GM18502 (cell line): ENCODE measurements at regions not wholly inside any gene's neighbourhood (a gene's known extent, or its start where the extent isn't known, plus 50 kb on each side); places are given as distances from the start of the nearest gene placed in this dataset.
"Not testable (repeated sequence)": the region's sequence is repeated elsewhere in the genome, so short reads cannot be mapped to it uniquely, and the experiment has no call there.

Experiments used
- ATAC-seq: cut with Tn5 transposase; IDR thresholded peaks from one replicate; pipeline ENCODE4 v1.9.1; 2021; ENCODE audit warnings: mild to moderate bottlenecking; ENCODE audit not compliant: unreplicated experiment, poor library complexity

DNA sequence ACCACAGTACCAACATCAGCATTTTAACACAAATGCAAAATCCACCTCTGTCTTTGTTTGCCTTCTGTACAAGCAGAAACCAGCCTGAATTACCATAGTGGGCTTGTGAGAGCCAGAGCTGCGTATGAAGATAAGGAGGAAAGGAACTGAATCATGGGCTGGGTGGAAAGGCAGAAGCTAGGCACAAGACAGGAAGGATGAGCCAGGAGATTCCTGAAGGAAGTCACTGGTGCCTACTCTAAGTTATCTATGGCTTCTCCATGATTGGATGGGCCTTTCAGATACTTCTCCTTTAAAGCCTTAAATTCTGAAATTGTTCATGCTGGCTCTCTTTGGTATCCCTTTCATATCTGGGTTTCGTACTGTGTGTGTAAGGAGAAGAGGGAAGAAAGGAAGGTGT is 140.6 kb downstream of the LCA5 start:
- no peak for ATAC-seq

DNA sequence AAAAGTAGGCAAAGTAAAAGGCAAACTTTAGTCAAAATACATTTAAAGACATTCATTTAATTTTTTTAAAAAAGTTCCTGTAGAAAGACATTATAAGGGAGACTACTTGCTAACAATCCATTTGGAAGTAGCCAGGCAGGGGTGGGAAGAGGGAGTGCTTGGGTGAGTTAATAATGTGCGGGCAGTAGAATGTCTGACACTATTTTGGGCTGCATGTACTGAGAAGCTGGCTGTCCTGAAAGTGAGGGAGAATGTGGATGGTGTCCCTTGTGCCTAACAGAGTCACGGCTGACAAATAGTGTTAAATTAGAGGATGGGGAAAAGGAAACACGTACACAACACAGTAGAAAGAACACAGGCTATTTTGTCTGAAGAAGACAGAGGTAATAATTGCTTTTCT is 142.5 kb downstream of the LCA5 start:
- no peak for ATAC-seq

DNA sequence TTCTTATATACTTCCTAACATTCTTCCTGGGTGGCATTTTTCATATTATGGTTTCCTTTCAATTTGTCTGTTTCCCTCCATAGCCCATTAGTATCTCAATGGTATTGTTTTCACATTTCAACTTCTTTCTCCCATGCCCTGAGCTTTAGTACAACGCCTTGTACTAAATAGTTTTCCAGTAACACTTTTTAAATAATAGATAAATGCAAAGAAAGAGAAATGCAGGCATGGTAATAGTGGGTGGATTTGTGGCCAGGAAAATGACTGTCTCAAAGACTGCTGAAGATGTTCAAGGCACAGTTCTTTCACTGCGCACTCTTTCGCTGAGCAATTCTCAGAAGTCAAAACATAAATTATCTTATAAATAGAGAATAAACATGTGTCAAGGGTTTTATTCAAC is 145.1 kb downstream of the LCA5 start:
- no peak for ATAC-seq

DNA sequence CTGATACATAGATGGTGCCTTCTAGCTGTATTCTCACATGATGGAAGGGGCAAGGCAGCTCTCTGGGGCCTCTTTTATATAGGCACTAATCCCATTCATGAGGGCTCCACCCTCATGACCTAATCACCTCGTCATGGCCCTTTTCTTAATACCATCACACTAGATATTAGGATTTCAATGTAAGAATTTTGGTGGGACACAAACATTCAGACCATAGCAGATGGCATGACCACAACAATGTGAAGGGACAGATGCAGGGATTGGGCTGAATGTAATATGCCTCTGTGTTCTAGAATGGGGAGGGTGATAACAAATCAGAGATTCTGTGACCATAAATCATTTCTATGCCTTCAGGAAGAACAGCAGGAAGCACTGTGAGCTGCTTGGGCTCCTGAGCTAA is 145.8 kb downstream of the LCA5 start:
- ATAC-seq: no peak

DNA sequence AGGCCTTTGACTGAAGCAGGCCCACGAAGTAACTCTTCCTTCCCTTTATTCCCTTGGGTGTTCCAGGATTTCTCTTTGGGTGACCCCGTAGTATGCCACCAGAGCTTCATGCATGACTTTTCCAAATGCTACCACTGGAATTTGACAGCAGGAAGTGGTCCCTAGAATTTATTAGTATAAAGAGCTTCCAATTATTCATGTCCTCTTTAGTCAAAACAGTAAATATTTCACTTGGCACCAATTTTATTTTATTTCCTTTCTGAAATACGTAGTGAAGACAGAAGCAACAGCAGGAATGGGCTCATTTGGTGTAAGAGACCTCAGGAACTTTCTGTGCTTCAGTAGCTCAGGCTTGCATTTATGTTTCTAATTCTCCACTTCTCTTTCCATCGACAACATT is 151.3 kb downstream of the LCA5 start:
- ATAC-seq: no peak

DNA sequence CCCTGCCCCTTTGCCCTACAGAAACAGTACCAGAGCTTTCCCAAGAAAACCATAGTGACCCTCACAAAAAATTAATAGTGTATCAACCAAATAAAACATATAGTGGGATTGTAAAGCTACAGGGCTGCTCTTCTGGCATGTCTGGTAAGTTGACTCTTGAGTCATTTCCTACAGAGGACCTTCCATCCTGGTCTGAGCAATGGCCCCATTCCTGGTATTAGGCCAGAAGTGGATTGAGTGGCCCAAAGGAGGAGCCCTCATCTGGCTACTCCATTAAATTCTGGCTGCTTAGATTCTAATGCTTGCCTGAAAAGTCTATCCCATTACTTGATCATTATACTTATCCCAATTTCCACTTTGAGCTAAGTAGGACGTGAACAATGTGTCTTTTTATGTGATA is 150.9 kb upstream of the HMGN3 start:
- no peak for ATAC-seq

DNA sequence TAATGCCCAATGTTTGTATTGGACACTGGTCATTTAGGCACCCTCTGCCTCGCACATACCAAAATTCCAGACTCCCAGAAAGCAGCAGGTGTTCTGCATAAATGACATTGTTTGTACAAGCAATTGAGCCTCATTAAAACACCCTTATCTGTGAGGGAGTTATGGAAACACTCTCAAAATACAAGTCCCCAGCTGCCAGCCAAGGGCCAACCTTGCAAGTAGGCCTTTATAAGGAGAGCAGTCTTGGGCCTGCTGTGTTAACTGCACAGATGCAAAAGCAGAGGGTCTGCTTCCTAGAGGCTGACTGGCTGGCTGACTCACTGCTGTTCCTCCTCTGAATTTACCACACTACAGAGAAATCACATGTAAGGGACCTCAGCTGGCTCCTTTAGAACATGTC is 150.4 kb upstream of the HMGN3 start:
- ATAC-seq: no peak

DNA sequence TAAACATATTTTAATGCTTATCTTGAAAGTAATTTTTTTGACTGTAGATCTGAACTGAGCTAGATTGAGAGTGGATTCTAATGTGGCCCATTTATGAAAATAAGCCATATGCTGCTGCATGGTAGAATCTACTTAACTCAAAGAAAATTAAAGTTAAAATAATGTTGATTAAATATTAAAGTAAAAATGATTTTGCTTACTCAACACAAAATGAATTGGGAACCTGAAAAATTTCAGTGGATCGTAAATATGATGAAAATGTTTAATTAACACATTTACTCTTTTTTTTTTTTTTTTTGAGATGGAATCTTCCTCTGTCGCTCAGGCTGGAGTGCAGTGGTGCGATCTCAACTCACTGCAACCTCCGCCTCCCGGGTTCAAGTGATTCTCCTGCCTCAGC is 144.5 kb upstream of the HMGN3 start:
- ATAC-seq: no peak

DNA sequence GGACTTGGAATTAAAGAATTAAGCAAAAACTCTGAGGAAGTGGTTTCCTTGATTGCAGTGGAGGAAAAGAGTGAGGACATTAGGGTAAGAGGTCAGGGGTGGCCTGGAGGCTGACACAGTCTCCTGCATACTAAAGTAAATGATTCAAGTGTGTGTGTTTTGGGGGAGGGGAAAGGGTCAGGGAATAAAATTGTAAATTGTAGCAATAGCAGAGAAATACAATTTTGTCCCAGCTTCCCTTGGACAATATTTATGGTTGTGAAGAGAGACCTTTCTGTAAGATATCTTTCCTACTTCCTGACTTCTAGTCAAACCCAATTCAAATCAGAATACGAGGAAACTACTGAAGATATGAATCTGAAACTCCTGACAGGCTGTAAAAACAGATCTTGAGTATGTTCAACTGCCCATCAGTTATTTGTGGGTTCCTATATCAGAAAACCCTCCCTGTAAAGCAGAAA is 143.4 kb upstream of the HMGN3 start:
- peak; percentile 65 for ATAC-seq

DNA sequence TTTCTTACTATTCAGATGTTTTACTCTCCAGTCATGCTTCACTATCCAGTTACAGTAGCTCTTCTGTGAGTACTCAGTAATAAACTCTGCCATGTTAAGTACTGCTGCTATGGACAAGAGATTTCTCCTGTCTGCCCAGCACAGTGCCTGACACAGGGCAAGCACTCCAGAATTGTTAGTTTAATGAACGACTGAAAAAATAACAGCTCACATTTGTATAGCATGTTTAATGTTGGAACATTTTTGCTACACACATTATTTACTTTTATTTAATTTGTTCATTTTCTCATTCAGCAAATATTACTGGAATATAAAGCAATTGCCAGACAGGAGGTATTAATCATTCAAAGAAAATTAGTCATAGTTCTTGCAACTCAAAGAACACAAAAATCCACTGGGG is 142.6 kb upstream of the HMGN3 start:
- no peak for ATAC-seq

DNA sequence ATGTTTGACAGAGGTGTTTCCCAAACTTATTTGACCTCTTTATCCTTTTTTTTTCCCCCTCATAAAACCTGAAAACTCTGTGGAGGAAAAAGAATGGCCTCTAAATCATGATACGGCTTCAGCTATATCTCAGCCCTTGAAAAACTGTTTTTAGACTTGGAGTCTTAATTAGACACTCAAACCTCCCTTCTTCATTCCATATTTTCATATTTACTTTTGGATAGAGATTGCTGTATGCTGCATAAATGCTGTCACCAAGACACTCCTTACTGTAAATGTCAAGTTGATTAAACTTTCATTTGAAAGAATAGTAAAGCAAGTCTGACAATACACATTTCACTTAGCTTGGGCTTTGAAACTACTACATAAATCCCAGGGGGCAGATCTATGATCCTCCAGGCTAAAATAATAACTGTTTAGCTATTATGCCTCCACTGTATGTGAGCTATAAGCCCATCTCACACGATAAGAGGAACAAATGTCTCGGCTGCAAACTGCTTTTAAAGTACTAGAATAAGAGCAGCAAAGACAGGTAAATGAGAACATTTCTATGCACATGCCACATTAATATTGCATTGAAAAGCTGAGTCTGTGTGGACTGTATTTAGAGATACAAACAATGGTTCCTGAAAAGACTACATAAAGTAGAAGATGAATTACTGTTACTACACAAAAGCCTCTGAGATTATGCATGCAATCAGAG is 141.3 kb upstream of the HMGN3 start:
- ATAC-seq: no peak

DNA sequence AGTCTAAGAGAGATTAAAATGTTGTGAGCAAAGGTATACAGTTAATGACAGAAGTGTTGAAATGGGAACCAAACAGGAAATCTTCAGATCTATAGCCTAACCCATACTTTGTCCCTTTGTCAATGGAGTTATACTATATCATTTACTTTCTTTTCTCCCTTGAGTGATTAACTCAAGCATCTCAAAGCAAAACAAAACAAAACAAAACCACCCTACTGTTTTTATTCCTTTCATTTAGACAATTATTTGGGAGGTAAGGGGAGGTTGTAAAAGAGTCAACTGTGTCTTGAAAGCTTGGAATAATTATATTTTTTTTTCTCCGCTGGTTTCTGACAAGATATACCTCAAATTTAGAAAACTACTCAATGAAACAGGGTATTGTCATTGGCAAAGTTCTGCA is 139.8 kb upstream of the HMGN3 start:
- ATAC-seq: no peak

DNA sequence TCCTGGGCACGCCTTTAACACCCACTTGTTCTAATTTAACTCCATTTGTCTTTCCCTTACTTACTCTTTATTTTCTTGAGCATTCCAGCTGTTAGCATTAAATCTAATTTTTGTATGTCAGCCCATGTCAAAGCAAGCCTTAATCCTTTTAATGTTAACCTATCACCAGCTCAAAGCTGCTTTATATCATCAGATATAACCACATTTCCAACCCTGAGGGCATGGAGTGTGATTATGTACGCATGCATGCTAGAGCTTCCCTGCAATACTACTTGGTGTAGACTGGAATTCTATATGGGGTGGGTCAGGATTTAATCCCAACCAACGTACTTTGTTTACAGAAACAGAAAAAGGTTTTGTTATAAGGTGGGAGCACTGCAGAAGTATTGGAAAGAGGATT is 139.4 kb upstream of the HMGN3 start:
- no peak for ATAC-seq

DNA sequence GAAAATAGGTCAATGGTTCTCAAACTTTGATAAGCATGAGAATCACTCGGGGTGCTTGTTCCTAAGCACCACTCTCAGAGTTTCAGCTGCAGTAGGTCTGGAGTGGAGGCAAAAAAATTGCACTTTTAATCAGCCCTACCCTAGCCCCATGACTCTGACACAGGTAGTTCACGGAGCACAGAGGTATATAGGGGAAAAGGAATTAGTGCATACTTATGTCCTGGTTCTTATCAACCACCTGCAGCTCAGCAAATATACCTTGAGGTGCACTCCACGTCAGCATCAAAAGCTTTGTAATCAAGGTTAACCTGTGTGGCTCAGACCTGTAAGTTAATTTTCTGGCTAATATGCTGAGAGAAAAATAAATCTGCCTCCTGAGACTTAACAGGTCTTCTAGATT is 138.8 kb upstream of the HMGN3 start:
- no peak for ATAC-seq

DNA sequence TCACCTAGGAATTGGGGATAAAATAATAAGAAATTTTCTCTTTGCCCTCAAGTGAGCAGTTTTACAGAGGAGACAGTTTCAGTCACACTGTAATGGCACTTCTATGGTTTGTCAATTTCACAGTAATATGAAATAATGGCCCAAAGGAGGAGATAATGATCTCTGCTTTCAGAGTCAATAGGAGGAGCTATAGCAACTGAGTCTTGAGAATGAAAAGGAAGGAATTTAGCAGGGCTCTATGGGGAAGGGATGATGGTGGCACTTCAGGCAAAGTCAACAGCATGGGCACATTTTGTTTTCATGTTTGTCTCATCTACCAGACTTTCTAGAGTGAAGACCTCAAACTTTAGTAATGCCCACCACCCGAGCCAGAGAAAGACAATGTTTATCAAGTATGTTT is 138.3 kb upstream of the HMGN3 start:
- ATAC-seq: no peak

DNA sequence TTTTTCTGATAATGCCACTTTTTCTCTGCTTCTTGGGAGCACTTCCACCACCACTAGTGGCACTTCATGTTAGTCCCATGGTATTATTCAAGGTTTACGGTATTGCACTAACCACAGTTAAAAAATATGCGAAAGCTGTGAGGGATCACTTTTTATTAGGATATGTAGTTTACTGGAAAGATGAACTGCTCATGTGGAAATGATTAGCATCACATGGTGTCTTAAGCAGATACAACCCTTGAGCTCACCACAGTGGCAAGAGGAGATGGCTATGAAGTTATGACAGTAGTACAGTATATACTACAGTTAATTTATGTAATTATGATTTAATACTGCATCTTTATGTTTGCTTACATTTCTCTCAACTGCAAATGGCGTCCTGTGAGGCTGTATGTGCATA is 134.5 kb upstream of the HMGN3 start:
- no peak for ATAC-seq

DNA sequence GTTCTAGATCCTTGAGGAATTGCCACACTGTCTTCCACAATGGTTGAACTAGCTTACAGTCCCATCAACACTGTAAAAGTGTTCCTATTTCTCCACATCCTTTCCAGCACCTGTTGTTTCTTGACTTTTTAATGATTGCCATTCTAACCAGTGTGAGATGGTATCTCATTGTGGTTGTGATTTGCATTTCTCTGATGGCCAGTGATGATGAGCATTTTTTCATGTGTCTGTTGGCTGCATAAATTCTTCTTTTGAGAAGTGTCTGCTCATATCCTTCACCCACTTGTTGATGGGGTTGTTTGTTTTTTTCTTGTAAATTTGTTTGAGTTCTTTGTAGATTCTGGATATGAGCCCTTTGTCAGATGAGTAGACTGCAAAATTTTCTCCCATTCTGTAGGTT is 129.0 kb upstream of the HMGN3 start:
- not testable (repeated sequence) for ATAC-seq

DNA sequence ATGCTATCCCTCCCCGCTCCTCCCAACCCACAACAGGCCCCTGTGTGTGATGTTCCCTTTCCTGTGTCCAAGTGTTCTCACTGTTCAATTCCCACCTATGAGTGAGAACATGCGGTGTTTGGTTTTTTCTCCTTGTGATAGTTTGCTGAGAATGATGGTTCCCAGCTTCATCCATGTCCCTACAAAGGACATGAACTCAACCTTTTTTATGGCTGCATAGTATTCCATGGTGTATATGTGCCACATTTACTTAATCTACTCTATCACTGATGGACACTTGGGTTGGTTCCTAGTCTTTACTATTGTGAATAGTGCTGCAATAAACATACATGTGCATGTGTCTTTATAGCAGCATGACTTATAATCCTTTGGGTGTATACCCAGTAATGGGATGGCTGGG is 126.6 kb upstream of the HMGN3 start:
- not testable (repeated sequence) for ATAC-seq

DNA sequence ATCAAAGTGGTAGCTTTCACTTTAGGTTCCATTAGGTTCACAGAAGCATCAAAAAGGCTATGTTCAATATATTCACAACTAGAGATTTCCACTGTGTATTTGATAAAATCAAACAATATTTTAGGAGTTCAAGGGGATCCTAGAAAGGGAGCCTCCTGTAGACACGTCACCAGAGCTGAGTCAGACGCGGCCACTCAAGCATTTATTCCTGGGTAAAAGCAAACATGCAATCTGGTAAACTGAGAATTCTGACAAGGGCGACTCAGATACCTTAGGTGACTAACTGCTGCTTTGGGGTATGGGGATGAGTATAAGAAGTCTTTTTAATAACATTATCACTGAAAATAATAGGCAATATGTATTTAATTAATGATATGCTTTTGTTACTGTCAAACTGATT is 118.7 kb upstream of the HMGN3 start:
- ATAC-seq: no peak

DNA sequence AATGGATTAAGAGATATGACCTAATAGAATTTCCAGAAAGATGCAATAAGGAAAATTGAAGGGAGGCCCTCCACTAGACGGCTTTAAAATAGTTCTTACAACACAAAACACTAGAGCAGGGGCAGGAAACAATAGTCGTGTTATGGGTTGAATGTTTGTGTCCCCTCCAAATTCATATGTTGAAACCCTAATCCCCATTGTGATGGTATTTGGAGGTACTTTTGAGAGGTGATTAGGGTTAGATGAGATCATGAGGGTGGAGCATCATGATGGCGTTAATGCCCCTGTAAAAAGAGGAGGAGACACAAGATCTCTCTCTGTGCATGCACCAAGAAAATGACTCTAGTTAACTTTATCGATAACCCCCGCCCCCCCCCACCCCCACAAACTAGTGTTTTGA is 104.0 kb upstream of the HMGN3 start:
- ATAC-seq: no peak

DNA sequence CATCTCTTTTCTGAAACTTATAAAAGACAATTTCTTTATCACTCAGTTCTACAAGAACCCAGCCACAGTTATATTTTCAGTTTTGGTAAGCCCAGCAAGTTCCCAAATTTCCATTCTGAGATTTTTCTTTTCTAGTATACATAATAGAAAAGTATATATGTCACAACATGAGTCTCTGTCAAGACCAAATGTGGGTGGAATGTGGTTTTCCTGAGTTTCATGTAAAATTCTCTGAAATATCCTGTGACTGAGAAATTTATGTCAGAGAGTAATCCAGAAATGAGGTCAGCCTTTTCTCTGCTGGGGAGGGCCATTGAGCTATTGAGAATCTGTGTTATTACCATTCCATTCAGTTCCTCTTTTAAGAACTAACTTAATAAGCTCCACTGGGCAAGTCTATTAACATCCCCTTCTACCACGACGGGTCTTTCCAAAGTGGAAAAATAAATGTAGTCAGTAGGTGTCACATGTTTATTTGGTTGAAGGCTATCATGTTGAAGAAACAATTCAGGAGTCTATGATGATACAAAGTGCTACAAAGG is 100.7 kb upstream of the HMGN3 start:
- ATAC-seq: peak; percentile 96

DNA sequence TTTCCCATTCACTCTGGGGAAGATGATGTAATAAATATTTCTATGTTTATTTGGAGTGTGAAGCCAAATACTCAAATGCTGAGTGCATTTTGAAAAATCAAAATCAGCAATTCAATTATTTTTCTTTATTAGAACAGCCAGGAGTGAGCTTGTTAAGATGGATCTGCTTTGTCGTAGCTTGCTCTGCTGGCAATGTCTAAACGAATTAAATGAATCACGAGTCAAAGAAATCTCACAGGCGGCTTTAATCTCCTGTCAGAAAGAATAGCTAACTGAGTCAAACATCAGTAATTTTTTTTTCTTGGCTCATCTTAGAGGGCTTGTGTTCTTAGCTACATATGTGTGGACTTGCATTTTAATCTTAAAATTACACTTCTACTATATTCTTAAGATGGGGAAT is 100.2 kb upstream of the HMGN3 start:
- ATAC-seq: no peak

DNA sequence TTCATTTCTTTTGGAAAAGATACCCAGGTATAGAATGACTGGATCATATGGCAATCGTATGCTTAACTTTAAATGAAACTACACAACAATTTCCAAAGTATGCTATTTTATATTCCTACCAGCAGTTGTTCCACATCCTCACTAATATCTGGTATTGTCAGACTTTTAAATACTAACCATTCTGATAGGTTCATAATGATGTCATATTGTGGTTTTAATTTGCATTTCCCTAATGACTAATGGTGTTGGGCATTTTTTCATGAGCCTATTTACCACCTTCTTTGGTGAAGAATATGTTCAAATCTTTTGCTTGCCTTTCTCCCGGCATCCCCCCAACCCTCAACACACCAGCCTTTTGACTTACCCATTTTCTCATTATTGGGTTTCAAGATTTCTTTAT is 96.2 kb upstream of the HMGN3 start:
- no peak for ATAC-seq
